Sigmoid colon (tissue), 6 donors: ENCODE measurements at regions not wholly inside any gene's neighbourhood (a gene's known extent, or its start where the extent isn't known, plus 50 kb on each side); places are given as distances from the start of the nearest gene placed in this dataset.

Source experiments
- DNase-seq: peaks from one replicate; pipeline ENCODE4 v3.0.0-alpha.2; 2019
- H3K27ac ChIP-seq, 4 donors: fragments of 200-600 bp; sonication (generic); one replicate each; pipeline ENCODE4 v1.5.1; 2016 to 2019; ENCODE audit warnings: mild to moderate bottlenecking in 1 of 4
- H3K27me3 ChIP-seq, 3 donors: fragments of 200-600 bp; sonication (generic); one replicate each; pipeline ENCODE4 v1.5.1; 2019; ENCODE audit warnings: mild to moderate bottlenecking in 1 of 3
- H3K36me3 ChIP-seq, 4 donors: fragments of 200-600 bp; sonication (generic); one replicate each; pipeline ENCODE4 v1.5.1; 2016 to 2019
- H3K4me1 ChIP-seq, 4 donors: fragments of 200-600 bp; sonication (generic); one replicate each; pipeline ENCODE4 v1.5.1; 2017 to 2019
- H3K4me3 ChIP-seq, 4 donors: fragments of 200-600 bp; sonication (generic); one replicate each; pipeline ENCODE4 v1.5.1; 2017 to 2019; ENCODE audit warnings: mild to moderate bottlenecking in 2 of 4, moderate library complexity in 1 of 4
- H3K9me3 ChIP-seq, 4 donors: fragments of 200-600 bp in 3 of 4; sonication (generic) in 3 of 4; one replicate each; pipeline versions ENCODE4 v1.5.1 to v1.6.1; 2013 to 2019
- CTCF ChIP-seq, 4 experiments: fragments of 450-650 bp in 3 of 4; fragments of 200-600 bp in 1 of 4; IDR thresholded peaks; one replicate each; pipeline ENCODE4 v1.5.1; 2016 to 2019; ENCODE audit warnings: antibody characterized with exemption in 4 of 4, mild to moderate bottlenecking in 3 of 4, moderate library complexity in 2 of 4
- EP300 ChIP-seq, 4 donors: sonication (generic); formaldehyde crosslinking; IDR thresholded peaks; one replicate each; pipeline ENCODE4 v1.6.1; 2017; ENCODE audit warnings: antibody characterized with exemption in 4 of 4
- POLR2A ChIP-seq, 2 donors: fragments of 450-650 bp; IDR thresholded peaks; one replicate each; pipeline ENCODE4 v1.6.1; 2016; ENCODE audit warnings: antibody characterized with exemption in 2 of 2, mild to moderate bottlenecking in 2 of 2, moderate library complexity in 2 of 2
- POLR2AphosphoS5 ChIP-seq, 4 donors: sonication (generic); formaldehyde crosslinking; IDR thresholded peaks; one replicate each; pipeline ENCODE4 v1.6.1; 2017; ENCODE audit warnings: antibody characterized with exemption in 4 of 4
- WGBS, 2 donors: extraction: QIAGEN DNeasy Blood & Tissue Kit; methylation state at CpG; one replicate each; pipeline ENCODE4 v1.1.7; 2013; 5-methylcytosine and 5-hydroxymethylcytosine counted together
- intact Hi-C: fragments of 100-400 bp; cut with DNase I; formaldehyde crosslinking; loops from one replicate; pipeline ENCODE4 v1.15.1; 2023
- donor health status: healthy with polysubstance abuse.
- donor health status: healthy.

GRCh38 chr3:95289295-95289694, 1226.4 kb downstream of the NSUN3 start:
- Histone ChIP-seq H3K4me3 (no peak overlapping the region), H3K27ac (no peak overlapping the region), H3K27me3 (no peaks in the 10 kb centered on the region), H3K9me3 (no peaks in the 10 kb centered on the region), H3K36me3 (no peaks in the 10 kb centered on the region), H3K4me1 (no peaks in the 10 kb centered on the region)
- WGBS, 2 donors, result 87% methylated on average over 2 of the region's 2 CpGs
- no peak for DNase-seq
- TF ChIP-seq CTCF (IDR thresholded peaks at IDR 0.05) (no peak), POLR2A (IDR thresholded peaks at IDR 0.05) (no peak), EP300 (IDR thresholded peaks at IDR 0.05) (no peak), POLR2AphosphoS5 (IDR thresholded peaks at IDR 0.05) (no peak)
- intact Hi-C loops, result no loop called here

- Histone ChIP-seq H3K9me3 (no peaks in the 10 kb centered on the region), H3K27me3 (no peaks in the 10 kb centered on the region), H3K4me3 (no peak overlapping the region), H3K36me3 (no peaks in the 10 kb centered on the region), H3K27ac (no peak overlapping the region), H3K4me1 (no peaks in the 10 kb centered on the region)
- intact Hi-C loops, result no loop called here
- TF ChIP-seq POLR2A (IDR thresholded peaks at IDR 0.05) (no peak), CTCF (IDR thresholded peaks at IDR 0.05) (no peak), EP300 (IDR thresholded peaks at IDR 0.05) (no peak), POLR2AphosphoS5 (IDR thresholded peaks at IDR 0.05) (no peak)
- 50 to 77% methylated on average over 1 of the region's 1 CpG for WGBS, 2 donors
- DNase-seq, result no peak
These were observed 1234.7 kb downstream of the NSUN3 start for GRCh38 chr3:95297581-95297980.

GRCh38 chr3:95302044-95302443, 1239.2 kb downstream of the NSUN3 start:
- H3K9me3 ChIP-seq, result no peaks in the 10 kb centered on the region
- H3K27ac ChIP-seq, result no peak overlapping the region
- H3K4me1 ChIP-seq, result no peaks in the 10 kb centered on the region
- TF ChIP-seq POLR2AphosphoS5 (IDR thresholded peaks at IDR 0.05) (no peak), POLR2A (IDR thresholded peaks at IDR 0.05) (no peak), CTCF (IDR thresholded peaks at IDR 0.05) (no peak), EP300 (IDR thresholded peaks at IDR 0.05) (no peak)
- intact Hi-C loops, result no loop called here
- H3K27me3 ChIP-seq, result no peaks in the 10 kb centered on the region
- no peak overlapping the region for H3K4me3 ChIP-seq
- no peaks in the 10 kb centered on the region for H3K36me3 ChIP-seq
- no peak for DNase-seq
- 74 to 87% methylated on average over 1 of the region's 1 CpG for WGBS, 2 donors

- TF ChIP-seq EP300 (IDR thresholded peaks at IDR 0.05) (no peak), POLR2AphosphoS5 (IDR thresholded peaks at IDR 0.05) (no peak), POLR2A (IDR thresholded peaks at IDR 0.05) (no peak), CTCF (IDR thresholded peaks at IDR 0.05) (no peak)
- H3K4me1 ChIP-seq, result peaks cover 0 to 5% (median 0%) of the 10 kb centered on the region in 4 donors
- no peak overlapping the region for H3K4me3 ChIP-seq
- WGBS, 2 donors, result 87 to 94% methylated on average over 2 of the region's 2 CpGs
- H3K27me3 ChIP-seq, result no peaks in the 10 kb centered on the region
- no peaks in the 10 kb centered on the region for H3K36me3 ChIP-seq
- DNase-seq, result no peak
- intact Hi-C loops, result no loop called here
- no peaks in the 10 kb centered on the region for H3K9me3 ChIP-seq
- H3K27ac ChIP-seq, result no peak overlapping the region
These were observed 1247.7 kb downstream of the NSUN3 start for GRCh38 chr3:95310560-95310959.

- Histone ChIP-seq H3K27me3 (no peaks in the 10 kb centered on the region), H3K36me3 (no peaks in the 10 kb centered on the region), H3K4me1 (peaks cover 0 to 5% (median 0%) of the 10 kb centered on the region in 4 donors), H3K4me3 (no peak overlapping the region), H3K9me3 (no peaks in the 10 kb centered on the region), H3K27ac (no peak overlapping the region)
- TF ChIP-seq POLR2AphosphoS5 (IDR thresholded peaks at IDR 0.05), result no peak
- no peak for TF ChIP-seq POLR2A (IDR thresholded peaks at IDR 0.05)
- TF ChIP-seq CTCF (IDR thresholded peaks at IDR 0.05), result no peak
- TF ChIP-seq EP300 (IDR thresholded peaks at IDR 0.05), result no peak
- 86 to 89% methylated on average over 2 of the region's 2 CpGs for WGBS, 2 donors
- intact Hi-C loops, result no loop called here
- no peak for DNase-seq
These were observed 1248.4 kb downstream of the NSUN3 start for GRCh38 chr3:95311272-95311671.
